OCI-LY3 (cell line): ENCODE measurements at regions not wholly inside any gene's neighbourhood (a gene's known extent, or its start where the extent isn't known, plus 50 kb on each side); places are given as distances from the start of the nearest gene placed in this dataset.

Experiments
- H2AFZ ChIP-seq: fragments of 200-600, 300-600 bp; shearing (Covaris generic); 2 replicates; pipeline ENCODE4 v1.6.0; 2014; ENCODE audit warnings: antibody characterized with exemption, low read depth, low read length
- H3K27ac ChIP-seq: fragments of 200-600, 300-600 bp; sonication (generic); 2 replicates; pipeline ENCODE4 v1.5.1; 2014; ENCODE audit warnings: mild to moderate bottlenecking, low read length, moderate library complexity, mixed read lengths
- H3K27me3 ChIP-seq: fragments of 200-600, 300-600 bp; sonication (generic); 2 replicates; pipeline ENCODE4 v1.6.1; 2014; ENCODE audit warnings: low read depth, low read length, mixed read lengths
- H3K36me3 ChIP-seq: fragments of 200-600, 300-600 bp; sonication (generic); replicated peaks from 2 replicates; pipeline ENCODE3; 2014; ENCODE audit warnings: low read depth, low read length, mixed read lengths
- H3K4me1 ChIP-seq: fragments of 300-600, 200-600 bp; sonication (generic); 2 replicates; pipeline ENCODE4 v1.6.1; 2014; ENCODE audit warnings: low read length, mixed read lengths
- H3K4me2 ChIP-seq: fragments of 200-600, 300-600 bp; sonication (generic); 2 replicates; pipeline ENCODE4 v1.6.1; 2014; ENCODE audit warnings: low read length, mixed read lengths
- H3K4me3 ChIP-seq: fragments of 300-600, 200-600 bp; sonication (generic); 2 replicates; pipeline ENCODE4 v1.5.1; 2014; ENCODE audit warnings: antibody characterized with exemption, mild to moderate bottlenecking, low read length, moderate library complexity
- H3K79me2 ChIP-seq: fragments of 300-600, 200-600 bp; shearing (Covaris generic); 2 replicates; pipeline ENCODE4 v1.6.1; 2014; ENCODE audit warnings: mild to moderate bottlenecking, low read length, mixed read lengths
- H3K9ac ChIP-seq: fragments of 300-600, 200-600 bp; shearing (Covaris generic); 2 replicates; pipeline ENCODE4 v1.6.0; 2014; ENCODE audit warnings: mild to moderate bottlenecking, low read length, moderate library complexity
- H3K9me3 ChIP-seq: fragments of 200-600, 300-600 bp; shearing (Covaris generic); 2 replicates; pipeline ENCODE4 v1.6.1; 2014; ENCODE audit warnings: low read length, mixed read lengths; ENCODE audit not compliant: insufficient read depth
- H4K20me1 ChIP-seq: fragments of 200-600, 300-600 bp; sonication (generic); 2 replicates; pipeline ENCODE4 v1.6.1; 2016; ENCODE audit warnings: low read length, mixed read lengths; ENCODE audit not compliant: insufficient read depth
- EZH2phosphoT487 ChIP-seq: fragments of 200-600 bp; shearing (Covaris generic); IDR thresholded peaks from 2 replicates; pipeline ENCODE4 v1.6.1; 2018; ENCODE audit warnings: antibody characterized with exemption, mixed run types, low read depth
- TF ChIP-seq, protein P1 (sequence below): fragments of 200-600, 300-600 bp; sonication (generic); IDR thresholded peaks from 2 replicates; pipeline ENCODE4 v1.5.1; 2014; ENCODE audit warnings: antibody characterized with exemption, low read length, low read depth

GRCh38 chr16:80176114-80176513 is 364.7 kb upstream of the DYNLRB2 start:
- peaks cover 15% of the 10 kb centered on the region for H3K27me3 ChIP-seq
- no peak overlapping the region for H3K27ac ChIP-seq
- H3K79me2 ChIP-seq = no peaks in the 10 kb centered on the region
- no peaks in the 10 kb centered on the region for H3K9me3 ChIP-seq
- no peak overlapping the region for H3K4me2 ChIP-seq
- H3K4me1 ChIP-seq = no peaks in the 10 kb centered on the region
- H3K9ac ChIP-seq = no peak overlapping the region
- no peaks in the 10 kb centered on the region for H4K20me1 ChIP-seq
- H3K36me3 ChIP-seq = no peaks in the 10 kb centered on the region
- TF ChIP-seq, protein P1, sequence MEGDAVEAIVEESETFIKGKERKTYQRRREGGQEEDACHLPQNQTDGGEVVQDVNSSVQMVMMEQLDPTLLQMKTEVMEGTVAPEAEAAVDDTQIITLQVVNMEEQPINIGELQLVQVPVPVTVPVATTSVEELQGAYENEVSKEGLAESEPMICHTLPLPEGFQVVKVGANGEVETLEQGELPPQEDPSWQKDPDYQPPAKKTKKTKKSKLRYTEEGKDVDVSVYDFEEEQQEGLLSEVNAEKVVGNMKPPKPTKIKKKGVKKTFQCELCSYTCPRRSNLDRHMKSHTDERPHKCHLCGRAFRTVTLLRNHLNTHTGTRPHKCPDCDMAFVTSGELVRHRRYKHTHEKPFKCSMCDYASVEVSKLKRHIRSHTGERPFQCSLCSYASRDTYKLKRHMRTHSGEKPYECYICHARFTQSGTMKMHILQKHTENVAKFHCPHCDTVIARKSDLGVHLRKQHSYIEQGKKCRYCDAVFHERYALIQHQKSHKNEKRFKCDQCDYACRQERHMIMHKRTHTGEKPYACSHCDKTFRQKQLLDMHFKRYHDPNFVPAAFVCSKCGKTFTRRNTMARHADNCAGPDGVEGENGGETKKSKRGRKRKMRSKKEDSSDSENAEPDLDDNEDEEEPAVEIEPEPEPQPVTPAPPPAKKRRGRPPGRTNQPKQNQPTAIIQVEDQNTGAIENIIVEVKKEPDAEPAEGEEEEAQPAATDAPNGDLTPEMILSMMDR = no peak
- no peak for TF ChIP-seq EZH2phosphoT487
- H3K4me3 ChIP-seq = no peak overlapping the region
- no peak overlapping the region for H2AFZ ChIP-seq

- Histone ChIP-seq H3K36me3 (no peaks in the 10 kb centered on the region), H3K4me3 (no peak overlapping the region), H4K20me1 (no peaks in the 10 kb centered on the region), H3K4me1 (no peaks in the 10 kb centered on the region), H3K79me2 (no peaks in the 10 kb centered on the region), H3K27ac (no peak overlapping the region), H3K9ac (no peak overlapping the region), H3K9me3 (no peaks in the 10 kb centered on the region), H3K4me2 (no peak overlapping the region), H3K27me3 (peaks cover 11% of the 10 kb centered on the region; the same call in 1 of the 2 replicates), H2AFZ (no peak overlapping the region)
- TF ChIP-seq, protein P1 = no peak
- no peak for TF ChIP-seq EZH2phosphoT487
Observed at GRCh38 chr16:80175011-80175410, 365.8 kb upstream of the DYNLRB2 start.

DNA sequence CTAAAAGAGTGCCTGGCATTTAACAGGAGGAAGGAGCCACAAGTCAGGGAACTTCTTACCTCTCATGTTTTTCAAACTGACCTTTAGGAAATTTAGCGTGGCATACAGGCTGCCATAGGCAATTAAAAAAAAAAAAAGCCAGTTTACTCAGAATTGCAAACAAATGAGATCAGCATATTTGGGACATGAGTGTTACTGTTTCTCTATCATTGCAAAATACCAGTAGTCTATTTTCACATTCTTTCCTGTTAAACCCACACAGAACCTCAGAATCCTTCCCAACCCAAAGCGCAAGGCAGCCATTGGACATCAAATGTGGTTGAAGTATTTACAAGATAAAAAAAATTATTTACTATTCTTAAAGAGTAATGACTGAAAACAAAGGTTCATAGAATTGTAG is 366.4 kb upstream of the DYNLRB2 start:
- Histone ChIP-seq H3K4me1 (no peaks in the 10 kb centered on the region), H3K4me2 (no peak overlapping the region), H3K79me2 (no peaks in the 10 kb centered on the region), H3K4me3 (no peak overlapping the region), H3K9me3 (no peaks in the 10 kb centered on the region), H3K9ac (no peak overlapping the region), H4K20me1 (no peaks in the 10 kb centered on the region), H3K36me3 (no peaks in the 10 kb centered on the region), H3K27ac (no peak overlapping the region), H2AFZ (no peak overlapping the region), H3K27me3 (peaks cover 11% of the 10 kb centered on the region; the same call in 1 of the 2 replicates)
- TF ChIP-seq, protein P1 = no peak
- no peak for TF ChIP-seq EZH2phosphoT487

- Histone ChIP-seq H2AFZ (no peak overlapping the region), H3K27ac (no peak overlapping the region), H3K36me3 (no peaks in the 10 kb centered on the region), H3K4me3 (no peak overlapping the region), H4K20me1 (no peaks in the 10 kb centered on the region), H3K79me2 (no peaks in the 10 kb centered on the region), H3K4me2 (no peak overlapping the region), H3K4me1 (no peaks in the 10 kb centered on the region), H3K9me3 (no peaks in the 10 kb centered on the region), H3K27me3 (no peaks in the 10 kb centered on the region), H3K9ac (no peak overlapping the region)
- TF ChIP-seq EZH2phosphoT487 = no peak
- TF ChIP-seq, protein P1 = no peak
Observed at GRCh38 chr16:80171746-80172145, 369.0 kb upstream of the DYNLRB2 start.
